GM10248 (cell line): ENCODE measurements at regions not wholly inside any gene's neighbourhood (a gene's known extent, or its start where the extent isn't known, plus 50 kb on each side); places are given as distances from the start of the nearest gene placed in this dataset.
"Not testable (repeated sequence)": the region's sequence is repeated elsewhere in the genome, so short reads cannot be mapped to it uniquely, and the experiment has no call there.

Experiments used
- CTCF ChIA-PET: fragments of 300-600 bp; sonication (Branson Sonifier 250); formaldehyde crosslinking; extraction: SDS; loops from one replicate; lab custom pipeline; 2021; ENCODE audit warnings: antibody characterized with exemption; lab: Yijun Ruan, JAX
- POLR2A ChIA-PET: fragments of 350-650 bp; sonication (Branson Sonifier 250); formaldehyde crosslinking; extraction: SDS; loops from one replicate; lab custom pipeline; 2020; ENCODE audit warnings: antibody characterized with exemption; lab: Yijun Ruan, JAX
- DNase-seq: peaks from one replicate; pipeline ENCODE4 v3.0.0; 2012; ENCODE audit errors: extremely low spot score
- CTCF ChIP-seq: IDR thresholded peaks from 2 replicates; pipeline ENCODE4 v1.5.1; 2012; ENCODE audit warnings: mild to moderate bottlenecking, low read depth; ENCODE audit errors: extremely low read depth, missing control alignments, control extremely low read depth

DNA sequence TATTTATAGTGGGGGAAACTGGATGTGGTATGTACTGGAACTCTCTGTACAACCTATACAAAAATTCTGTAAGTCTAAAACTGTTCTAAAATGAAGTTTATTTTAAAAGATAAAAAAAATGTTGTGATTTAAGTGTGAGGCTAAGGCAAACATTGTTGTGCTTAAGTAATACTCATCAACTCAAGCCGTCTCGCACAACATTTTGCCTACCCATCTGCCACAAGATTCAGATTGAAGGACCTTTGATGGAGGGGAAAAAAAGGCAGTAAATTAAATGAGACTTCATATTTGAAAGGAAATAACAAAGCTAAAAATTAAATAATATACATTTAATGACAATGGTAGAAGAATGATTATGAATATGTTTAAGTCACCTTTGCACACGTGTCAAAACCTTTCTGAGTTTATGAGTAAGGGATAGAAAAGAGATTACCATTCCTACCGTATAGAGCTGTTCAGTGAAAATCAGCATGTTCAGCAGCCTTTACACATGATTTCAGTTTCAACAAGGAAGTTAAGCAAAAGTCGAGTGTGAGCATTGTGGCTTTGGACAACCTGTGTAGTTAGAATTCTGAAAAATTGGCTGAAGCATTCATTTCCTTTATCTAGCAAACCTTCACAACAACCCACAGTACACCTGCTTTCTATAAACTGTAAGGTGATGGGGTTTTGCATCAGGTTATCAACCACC, 499.3 kb downstream of the IRS1 start:
- no peak for TF ChIP-seq CTCF
- ChIA-PET POLR2A (no interaction called here), CTCF (interaction anchor here (0.7 kb wide), 1 partner anchor 11 kb away, joined by 3 read pairs; no protein-coding TSS in a partner anchor)
- no peak for DNase-seq

GRCh38 chr2:226299771-226300170, 499.8 kb downstream of the IRS1 start:
- ChIA-PET CTCF (no interaction called here), POLR2A (no interaction called here)
- no peak for TF ChIP-seq CTCF
- no peak for DNase-seq

DNA sequence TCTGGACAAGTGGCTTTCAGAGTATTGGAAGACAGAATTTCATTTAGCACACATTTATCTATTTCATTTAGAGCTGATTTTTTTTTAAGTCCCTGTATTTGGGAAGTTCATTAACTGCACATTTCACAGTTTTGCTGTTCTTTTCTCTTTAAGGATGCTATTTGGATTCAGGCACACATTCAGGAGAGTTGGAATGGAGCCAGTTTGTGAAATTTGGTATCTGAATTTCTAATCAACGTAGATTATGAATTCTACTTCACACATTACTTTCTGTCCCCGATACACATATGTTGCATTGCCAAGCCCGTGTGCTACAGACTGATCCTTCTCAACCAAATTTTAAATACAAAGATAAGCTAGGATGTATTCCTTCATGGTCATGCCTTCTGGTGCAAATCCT, 503.9 kb downstream of the IRS1 start:
- ChIA-PET POLR2A (no interaction called here), CTCF (no interaction called here)
- no peak for TF ChIP-seq CTCF

DNA sequence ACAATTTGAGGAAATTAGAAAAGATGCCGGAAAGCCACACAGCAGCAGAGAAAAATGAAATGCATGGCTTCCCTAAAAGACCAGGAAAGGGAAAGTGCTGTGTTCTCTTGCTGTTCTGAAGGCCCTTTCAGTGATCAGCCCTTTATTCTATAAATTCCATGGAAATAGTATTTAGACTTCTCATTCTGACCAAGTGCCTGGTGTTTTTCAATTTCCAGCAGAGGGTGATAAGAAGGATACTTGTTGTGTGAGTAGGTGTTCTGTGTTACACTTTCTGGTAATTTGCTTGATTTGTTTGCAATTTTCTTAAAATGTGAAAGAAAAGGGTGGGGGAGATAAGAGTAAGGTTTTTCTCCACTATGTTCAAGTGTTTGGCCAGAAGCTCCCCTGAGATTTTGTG, 504.5 kb downstream of the IRS1 start:
- no peak for TF ChIP-seq CTCF
- ChIA-PET POLR2A (no interaction called here), CTCF (no interaction called here)
- no peak for DNase-seq

More for the DNA sequence above, 503.9 kb downstream of the IRS1 start:
- no peak for DNase-seq

DNA sequence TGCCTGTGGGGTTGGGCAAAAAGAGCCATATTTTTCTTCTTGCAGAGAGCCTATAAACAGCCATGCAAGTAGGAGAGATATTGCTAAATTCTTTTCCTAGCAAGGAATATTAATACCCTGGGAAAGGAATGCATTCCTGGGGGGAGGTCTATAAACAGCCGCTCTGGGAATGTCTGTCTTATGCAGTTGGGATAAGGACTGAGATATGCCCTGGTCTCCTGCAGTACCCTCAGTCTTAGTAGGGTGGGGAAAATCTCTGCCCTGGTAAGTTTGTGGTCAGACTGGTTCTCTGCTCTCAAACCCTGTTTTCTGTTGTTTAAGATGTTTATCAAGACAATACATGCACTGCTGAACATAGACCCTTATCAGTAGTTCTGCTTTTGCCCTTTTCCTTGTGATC, 508.3 kb downstream of the IRS1 start:
- POLR2A ChIA-PET, CTCF ChIA-PET, DNase-seq: not testable (repeated sequence)

DNA sequence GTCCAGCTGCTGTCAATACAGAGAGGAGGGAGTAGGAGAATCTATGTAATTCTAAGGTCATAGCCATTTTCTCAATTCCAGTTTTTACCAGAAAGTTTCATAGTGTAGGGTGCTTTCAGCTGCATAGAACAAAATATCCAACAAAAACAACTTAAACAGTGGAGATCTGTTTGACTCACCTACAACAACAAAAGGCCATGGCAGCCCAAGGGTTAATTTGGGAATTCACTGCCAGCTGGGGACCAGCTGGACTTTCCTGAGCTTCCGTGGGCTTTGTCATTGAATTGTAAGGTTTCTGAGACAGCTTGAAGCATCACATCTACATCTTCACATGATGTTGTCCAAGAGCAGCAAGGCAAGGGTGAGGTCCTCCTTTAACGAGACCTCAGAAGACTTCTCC, 512.7 kb downstream of the IRS1 start:
- POLR2A ChIA-PET: no interaction called here
- no peak for TF ChIP-seq CTCF
- no peak for DNase-seq
- CTCF ChIA-PET: interaction anchor here (0.7 kb wide), 1 partner anchor 12 kb away, joined by 3 read pairs; no protein-coding TSS in a partner anchor

GRCh38 chr2:226283796-226284195, 515.8 kb downstream of the IRS1 start:
- ChIA-PET CTCF (no interaction called here), POLR2A (no interaction called here)
- DNase-seq: no peak
- TF ChIP-seq CTCF: no peak
